HUES6 (cell line): ENCODE measurements at regions not wholly inside any gene's neighbourhood (a gene's known extent, or its start where the extent isn't known, plus 50 kb on each side); places are given as distances from the start of the nearest gene placed in this dataset.

Source experiments
- H3K27ac ChIP-seq: 2 replicates; pipeline ENCODE4 v1.7.0; 2013; ENCODE audit warnings: low read depth, mild to moderate bottlenecking, low read length, inconsistent platforms
- H3K27me3 ChIP-seq: 2 replicates; pipeline ENCODE4 v1.6.1; 2013; ENCODE audit warnings: low read length; ENCODE audit not compliant: control insufficient read depth, insufficient read depth
- H3K36me3 ChIP-seq: 2 replicates; pipeline ENCODE4 v1.6.1; 2013; ENCODE audit warnings: low read length; ENCODE audit not compliant: control insufficient read depth, insufficient read depth
- H3K4me1 ChIP-seq: 2 replicates; pipeline ENCODE4 v1.6.1; 2013; ENCODE audit warnings: low read length; ENCODE audit not compliant: control insufficient read depth, insufficient read depth
- H3K4me3 ChIP-seq: 2 replicates; pipeline ENCODE4 v1.5.1; 2013; ENCODE audit warnings: low read depth, low read length
- H3K9ac ChIP-seq: one replicate; pipeline ENCODE4 v1.6.1; 2013; ENCODE audit warnings: mild to moderate bottlenecking, low read length
- H3K9me3 ChIP-seq: 2 replicates; pipeline ENCODE4 v1.6.1; 2013; ENCODE audit warnings: low read depth, low read length; ENCODE audit not compliant: control insufficient read depth, insufficient read depth

DNA sequence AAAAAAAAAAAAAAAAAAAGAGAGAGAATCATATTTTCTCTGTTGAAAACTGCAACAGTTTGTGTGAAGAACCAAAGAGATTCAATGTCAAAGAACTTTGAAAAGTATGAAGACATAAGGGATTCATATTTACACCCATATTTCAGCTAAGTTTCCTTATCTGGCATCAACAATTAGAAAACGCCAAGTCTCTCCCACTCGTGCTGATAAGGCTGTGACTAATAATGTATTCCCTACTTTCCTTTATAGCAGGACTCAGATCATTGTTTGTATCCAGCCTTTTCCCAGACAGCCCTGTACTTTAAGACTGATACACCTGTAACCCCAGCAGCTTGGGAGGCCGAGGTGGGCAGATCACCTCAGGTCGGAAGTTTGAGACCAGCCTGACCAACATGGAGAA is 54.1 kb upstream of the STK32A start:
- H3K27ac ChIP-seq, result no peak overlapping the region
- no peak overlapping the region for H3K9ac ChIP-seq
- H3K4me1 ChIP-seq, result no peaks in the 10 kb centered on the region
- no peak overlapping the region for H3K4me3 ChIP-seq
- no peaks in the 10 kb centered on the region for H3K9me3 ChIP-seq
- H3K27me3 ChIP-seq, result no peaks in the 10 kb centered on the region
- no peaks in the 10 kb centered on the region for H3K36me3 ChIP-seq
